HAP-1 (cell line): ENCODE measurements at regions not wholly inside any gene's neighbourhood (a gene's known extent, or its start where the extent isn't known, plus 50 kb on each side); places are given as distances from the start of the nearest gene placed in this dataset.

Experiments used
- DNase-seq, 2 experiments: peaks; one replicate each; pipeline ENCODE4 v3.0.0-alpha.2; 2016 to 2020; ENCODE audit warnings: low spot score in 2 of 2
- H3K27me3 ChIP-seq: fragments of 250-450 bp; sonication (Bioruptor Pico); 2 replicates; pipeline ENCODE4 v1.5.1; 2020; ENCODE audit warnings: low read depth, mild to moderate bottlenecking, moderate library complexity
- H3K36me3 ChIP-seq: fragments of 250-450 bp; sonication (Bioruptor Pico); replicated peaks from 2 replicates; pipeline ENCODE4 v1.5.1; 2020; ENCODE audit warnings: mild to moderate bottlenecking
- H3K4me1 ChIP-seq: fragments of 250-450 bp; sonication (Bioruptor Pico); 2 replicates; pipeline ENCODE4 v1.5.1; 2020; ENCODE audit warnings: mild to moderate bottlenecking
- H3K4me3 ChIP-seq: fragments of 250-450 bp; sonication (Bioruptor Pico); 2 replicates; pipeline ENCODE4 v1.5.1; 2020; ENCODE audit warnings: mild to moderate bottlenecking, moderate library complexity
- H3K9me3 ChIP-seq: fragments of 250-450 bp; sonication (Bioruptor Pico); 2 replicates; pipeline ENCODE4 v1.5.1; 2020; ENCODE audit warnings: mild to moderate bottlenecking, moderate library complexity
- in situ Hi-C: fragments of 300-500 bp; cut with MboI; formaldehyde crosslinking; loops from 3 replicates; pipeline ENCODE4 v1.14.3; 2020; ENCODE audit warnings: low sequenced_read_pairs, inconsistent platforms, mixed read lengths

DNA sequence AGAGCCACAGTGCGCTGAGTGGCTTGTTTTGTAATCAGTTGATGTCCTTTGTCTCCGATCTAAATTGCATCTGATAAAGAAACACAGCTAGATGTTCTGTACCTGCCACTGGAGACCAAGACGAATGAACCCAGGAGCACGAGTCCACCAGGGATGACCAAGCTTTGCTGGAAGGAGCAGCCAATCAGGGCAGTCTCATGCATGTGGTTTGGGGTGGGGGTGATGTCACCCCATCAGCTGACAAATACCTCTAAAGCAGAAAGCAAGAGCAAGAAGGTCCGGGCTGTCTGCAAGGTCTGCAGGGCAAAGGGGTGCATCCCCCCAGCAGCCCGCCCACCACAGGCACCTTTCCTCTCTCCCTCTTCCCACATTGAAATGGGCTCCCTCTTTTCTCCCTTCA is 653.8 kb downstream of the AJAP1 start:
- no peak for DNase-seq
- no peaks in the 10 kb centered on the region for H3K9me3 ChIP-seq
- no peaks in the 10 kb centered on the region for H3K36me3 ChIP-seq
- H3K4me1 ChIP-seq = no peaks in the 10 kb centered on the region
- H3K4me3 ChIP-seq = no peak overlapping the region
- in situ Hi-C loops = no loop called here
- H3K27me3 ChIP-seq = no peaks in the 10 kb centered on the region

DNA sequence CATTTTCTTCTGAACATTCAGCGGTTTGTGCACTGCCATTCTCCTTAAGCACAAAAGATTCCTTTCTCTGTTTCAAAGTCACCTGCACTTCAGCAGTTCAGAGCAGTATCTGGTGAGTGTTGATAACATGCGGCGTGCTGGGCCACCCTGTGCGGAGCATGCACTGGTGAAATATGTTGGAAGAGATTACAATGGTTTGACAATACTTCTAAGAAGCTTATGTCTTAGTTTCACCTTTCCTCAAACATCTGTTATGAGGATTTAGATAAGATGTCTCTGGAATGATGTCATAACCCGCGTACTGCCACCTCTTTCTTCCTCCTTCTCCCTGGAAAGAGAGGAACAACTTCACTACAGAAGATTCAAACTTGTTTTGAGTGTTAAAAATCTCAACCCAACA is 650.3 kb downstream of the AJAP1 start:
- in situ Hi-C loops = no loop called here
- Histone ChIP-seq H3K4me3 (no peak overlapping the region), H3K36me3 (no peaks in the 10 kb centered on the region), H3K27me3 (no peaks in the 10 kb centered on the region), H3K4me1 (no peaks in the 10 kb centered on the region), H3K9me3 (no peaks in the 10 kb centered on the region)
- DNase-seq = no peak

DNA sequence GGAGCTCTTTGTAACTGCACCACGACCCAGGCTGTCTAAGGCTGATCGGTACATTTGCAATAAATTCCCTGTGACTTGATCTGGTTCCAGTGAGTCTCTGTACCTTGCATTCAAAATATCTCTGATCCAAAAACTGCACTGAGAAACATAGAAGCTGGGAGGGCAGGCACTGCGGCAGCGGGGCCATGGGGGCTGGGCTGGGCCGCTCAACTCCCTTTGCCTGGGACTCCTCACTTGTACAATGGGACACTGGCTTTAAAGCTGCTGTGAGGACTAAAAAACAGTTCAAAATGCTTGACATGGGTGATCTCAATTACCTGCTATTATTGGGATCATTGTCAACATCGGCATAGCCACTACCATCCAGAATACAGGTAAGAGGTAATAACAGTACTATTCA is 644.0 kb downstream of the AJAP1 start:
- Histone ChIP-seq H3K4me1 (no peaks in the 10 kb centered on the region), H3K27me3 (no peaks in the 10 kb centered on the region), H3K9me3 (no peaks in the 10 kb centered on the region), H3K4me3 (no peak overlapping the region), H3K36me3 (no peaks in the 10 kb centered on the region)
- in situ Hi-C loops = no loop called here
- no peak for DNase-seq

DNA sequence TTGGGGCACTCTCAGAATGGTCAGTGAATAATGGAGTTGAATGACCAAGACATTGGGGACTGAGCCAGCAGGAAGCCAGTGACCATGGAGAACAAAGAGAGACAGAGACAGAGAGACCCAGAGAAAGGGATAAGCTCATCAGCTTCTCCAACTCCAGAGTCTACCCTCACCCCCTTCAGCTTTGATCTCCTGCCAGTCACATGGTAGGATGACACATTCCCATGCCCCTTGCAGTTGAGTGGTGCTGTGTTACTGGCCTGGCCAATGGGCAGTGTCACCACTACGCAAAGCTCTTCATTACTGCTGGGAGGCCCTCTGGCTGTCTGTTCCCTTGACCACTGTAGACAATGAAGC is 643.5 kb downstream of the AJAP1 start:
- H3K9me3 ChIP-seq = no peaks in the 10 kb centered on the region

DNA sequence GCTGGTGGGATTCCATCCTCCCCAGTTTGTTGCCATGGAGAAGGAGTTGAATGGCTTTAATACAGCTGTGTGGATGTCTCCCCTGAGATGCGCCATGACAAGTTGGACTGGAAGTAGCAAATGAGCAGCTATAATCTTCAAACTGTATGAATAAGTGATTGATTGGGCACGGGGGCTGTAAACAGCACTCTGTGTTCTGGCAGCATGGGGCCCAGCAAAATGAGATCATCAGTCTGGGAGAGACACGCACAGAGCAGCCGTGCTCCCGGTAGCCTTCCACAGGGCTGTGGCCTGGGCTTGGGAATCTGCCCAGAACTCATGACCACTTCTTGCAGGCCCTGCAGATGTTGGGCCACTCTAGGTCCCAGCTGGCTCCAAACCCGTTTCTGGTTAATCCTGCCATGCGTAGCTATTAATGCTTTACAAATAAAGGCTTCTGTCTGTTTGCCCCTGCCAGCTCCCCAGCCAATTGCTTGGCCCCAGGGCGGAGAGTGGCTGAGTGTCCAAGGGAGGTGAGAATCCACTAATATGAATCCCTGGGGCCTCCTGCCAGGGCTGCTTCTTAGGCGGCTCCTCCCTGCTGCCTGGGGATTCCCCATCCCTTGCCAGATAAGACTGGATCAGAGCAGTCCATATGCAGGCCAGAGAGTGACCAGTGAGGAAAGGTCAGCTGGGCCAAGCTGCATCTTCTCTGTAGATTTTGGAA is 642.9 kb downstream of the AJAP1 start:
- no peak for DNase-seq
- no peaks in the 10 kb centered on the region for H3K4me1 ChIP-seq
- in situ Hi-C loops = no loop called here
- H3K9me3 ChIP-seq = no peaks in the 10 kb centered on the region
- no peaks in the 10 kb centered on the region for H3K27me3 ChIP-seq
- H3K36me3 ChIP-seq = no peaks in the 10 kb centered on the region
- no peak overlapping the region for H3K4me3 ChIP-seq

More for the DNA sequence above, 643.5 kb downstream of the AJAP1 start:
- Histone ChIP-seq H3K36me3 (no peaks in the 10 kb centered on the region), H3K4me3 (no peak overlapping the region), H3K27me3 (no peaks in the 10 kb centered on the region), H3K4me1 (no peaks in the 10 kb centered on the region)
- in situ Hi-C loops = no loop called here
- no peak for DNase-seq

DNA sequence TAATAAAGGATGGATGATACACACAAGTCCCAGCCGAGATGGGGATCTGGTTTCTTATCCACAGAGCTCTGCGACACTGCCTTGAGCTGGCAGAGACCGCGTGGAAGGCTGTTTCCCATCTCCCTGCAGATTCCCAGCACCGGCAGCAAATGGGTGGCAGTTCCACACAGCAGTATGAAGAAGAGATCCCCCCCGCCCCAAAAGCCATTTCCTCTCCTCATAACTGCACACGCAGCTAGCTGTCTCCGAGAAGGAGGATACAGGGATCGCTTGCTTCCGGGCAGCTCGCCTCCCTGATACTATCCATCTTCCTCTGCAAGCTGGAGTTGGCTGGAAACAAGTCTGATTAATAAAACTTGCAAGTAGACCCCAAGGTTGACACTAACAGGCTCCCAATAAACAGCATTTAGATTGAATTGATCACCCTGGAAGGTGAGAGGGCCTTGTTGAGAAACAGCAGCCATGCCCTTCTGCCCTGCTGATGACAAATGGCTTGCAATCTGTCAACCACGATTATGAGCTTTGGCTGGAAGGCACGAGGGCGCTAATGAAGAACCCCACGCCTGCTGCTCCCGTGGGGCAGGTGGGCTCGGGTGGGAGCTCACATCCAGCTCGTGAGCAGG is 642.3 kb downstream of the AJAP1 start:
- no peaks in the 10 kb centered on the region for H3K36me3 ChIP-seq
- H3K4me3 ChIP-seq = no peak overlapping the region
- no peak for DNase-seq
- H3K4me1 ChIP-seq = no peaks in the 10 kb centered on the region
- in situ Hi-C loops = no loop called here
- H3K27me3 ChIP-seq = no peaks in the 10 kb centered on the region
- no peaks in the 10 kb centered on the region for H3K9me3 ChIP-seq

DNA sequence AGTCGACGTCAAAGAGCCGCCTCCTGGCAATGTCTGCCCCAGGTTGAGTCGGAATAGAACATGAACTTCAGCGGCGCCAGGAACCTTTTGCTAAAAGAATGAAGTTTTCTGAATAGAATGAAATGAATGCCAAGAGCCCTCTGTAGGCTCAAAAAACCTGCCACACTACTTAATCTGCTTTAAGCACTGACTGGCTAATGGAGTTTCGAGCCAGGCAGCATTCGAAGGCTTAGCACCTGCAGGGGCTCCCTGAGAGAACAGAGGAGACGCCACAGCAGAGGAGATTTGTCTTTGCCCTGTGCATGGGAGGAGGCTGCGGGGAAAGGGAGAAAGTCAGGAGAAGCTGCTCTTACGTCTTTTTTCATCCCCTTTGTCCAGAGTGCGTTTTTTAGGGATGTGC is 641.7 kb downstream of the AJAP1 start:
- in situ Hi-C loops = no loop called here
- DNase-seq = no peak
- H3K27me3 ChIP-seq = no peaks in the 10 kb centered on the region
- H3K9me3 ChIP-seq = no peaks in the 10 kb centered on the region
- no peaks in the 10 kb centered on the region for H3K36me3 ChIP-seq
- H3K4me1 ChIP-seq = no peaks in the 10 kb centered on the region
- H3K4me3 ChIP-seq = no peak overlapping the region

DNA sequence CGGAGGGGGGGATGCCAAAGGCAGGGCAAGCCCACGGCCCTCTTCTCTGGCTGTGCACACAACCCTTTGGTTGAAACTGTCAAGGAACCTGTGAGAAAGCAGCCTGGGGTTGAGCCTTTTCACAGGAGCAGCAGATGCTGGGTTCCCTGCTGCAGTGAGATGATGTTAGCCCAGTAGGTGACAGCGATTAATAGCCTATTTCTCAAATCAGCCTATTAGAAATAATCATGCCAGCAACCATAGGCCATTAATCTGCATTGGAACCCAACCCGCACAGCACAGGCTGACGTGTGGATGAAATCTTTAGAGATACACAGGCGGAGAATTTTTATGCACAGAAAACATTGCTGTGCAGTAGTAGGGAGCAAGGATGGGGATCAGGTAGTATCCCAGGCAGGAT is 637.5 kb downstream of the AJAP1 start:
- H3K4me1 ChIP-seq = no peaks in the 10 kb centered on the region
- no peaks in the 10 kb centered on the region for H3K36me3 ChIP-seq
- no peaks in the 10 kb centered on the region for H3K27me3 ChIP-seq
- in situ Hi-C loops = no loop called here
- no peak for DNase-seq
- H3K4me3 ChIP-seq = no peak overlapping the region
- no peaks in the 10 kb centered on the region for H3K9me3 ChIP-seq

DNA sequence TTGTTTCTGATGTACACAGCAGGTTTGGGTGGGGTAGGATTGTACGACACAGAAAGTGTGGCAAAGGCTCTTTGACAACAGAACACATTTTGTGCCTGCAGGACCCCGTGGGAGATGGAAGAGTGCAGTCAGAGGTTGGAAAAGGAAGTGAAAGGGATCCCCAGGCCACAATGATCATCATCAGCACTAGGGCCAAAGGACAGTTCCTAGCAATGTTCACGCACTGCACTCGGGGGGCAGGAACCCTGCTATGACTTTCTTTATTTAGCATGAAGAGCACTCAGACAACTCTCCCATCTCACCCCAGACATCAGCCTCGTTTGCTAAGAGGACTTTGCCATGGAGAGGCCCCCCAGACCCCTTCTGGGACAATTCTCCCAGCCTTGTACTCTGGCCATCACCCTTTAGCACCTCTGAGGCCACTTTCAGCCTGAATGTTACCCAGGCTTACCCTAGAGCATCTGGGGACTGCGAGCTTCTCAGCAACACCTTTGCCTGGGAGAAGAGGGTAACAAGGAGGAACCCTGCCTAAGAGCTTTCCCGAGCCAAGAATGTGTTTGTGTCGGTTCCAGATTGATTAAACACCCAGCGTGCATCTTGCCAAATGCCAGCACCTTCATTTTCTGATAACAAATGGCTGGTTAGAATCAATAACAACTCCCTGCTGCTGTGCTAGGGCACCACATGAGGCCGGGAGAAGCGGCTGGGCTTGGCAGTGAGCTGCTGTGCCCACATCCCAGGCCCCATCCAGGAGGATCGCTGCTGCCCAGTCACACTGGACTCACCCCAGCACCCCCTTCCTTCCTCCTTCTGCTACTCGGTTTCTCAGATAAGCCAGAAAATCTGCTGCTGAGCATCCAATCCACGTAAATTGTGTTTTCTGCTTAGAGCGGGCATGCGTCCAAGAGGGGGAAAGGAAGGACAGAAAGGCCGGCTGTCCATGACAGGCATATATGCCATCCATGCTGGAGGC is 633.1 kb downstream of the AJAP1 start:
- DNase-seq = no peak
- no peak overlapping the region for H3K4me3 ChIP-seq
- H3K36me3 ChIP-seq = no peaks in the 10 kb centered on the region
- H3K27me3 ChIP-seq = no peaks in the 10 kb centered on the region
- in situ Hi-C loops = no loop called here
- no peaks in the 10 kb centered on the region for H3K4me1 ChIP-seq
- no peaks in the 10 kb centered on the region for H3K9me3 ChIP-seq

DNA sequence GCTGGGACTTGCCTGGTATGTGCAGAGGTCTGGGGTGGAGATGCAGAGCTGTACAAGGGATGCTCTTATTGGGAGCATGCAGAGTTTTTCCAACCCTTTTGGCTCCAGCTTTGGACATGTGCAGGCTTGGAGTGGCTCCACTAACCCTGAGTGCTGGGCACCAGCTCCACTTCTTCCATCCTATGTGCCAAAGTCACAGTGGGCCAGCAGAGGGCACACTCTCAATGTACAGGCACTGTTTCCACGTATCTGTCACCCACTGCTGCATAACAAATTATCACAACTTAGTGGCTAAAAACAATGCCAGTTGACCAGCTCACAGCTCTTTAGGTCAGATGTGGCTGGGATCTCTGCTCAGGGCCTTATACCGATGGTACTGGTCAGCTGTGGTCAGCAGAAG is 631.8 kb downstream of the AJAP1 start:
- H3K9me3 ChIP-seq = no peaks in the 10 kb centered on the region
- in situ Hi-C loops = no loop called here
- H3K4me3 ChIP-seq = no peak overlapping the region
- no peaks in the 10 kb centered on the region for H3K27me3 ChIP-seq
- no peaks in the 10 kb centered on the region for H3K4me1 ChIP-seq
- no peaks in the 10 kb centered on the region for H3K36me3 ChIP-seq
- no peak for DNase-seq

DNA sequence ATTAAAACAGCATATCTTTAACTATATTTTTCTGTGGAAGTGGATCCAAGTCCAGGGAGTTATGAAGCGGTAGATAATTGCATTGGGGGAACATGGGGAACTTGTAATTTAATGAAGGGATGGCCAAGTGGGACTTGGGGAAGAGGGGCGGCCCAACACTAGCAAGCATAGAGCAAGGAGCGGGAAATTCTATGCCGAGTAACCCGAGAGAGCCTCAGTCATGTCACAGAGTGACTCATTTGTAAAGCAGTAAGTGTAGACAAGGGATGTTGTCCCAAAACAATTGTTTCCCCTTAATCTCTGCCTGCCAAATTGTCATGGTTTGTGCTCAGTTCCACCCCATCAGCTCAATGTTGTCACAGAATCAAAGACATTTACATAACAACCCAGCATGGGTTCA is 620.1 kb downstream of the AJAP1 start:
- Histone ChIP-seq H3K9me3 (no peaks in the 10 kb centered on the region), H3K36me3 (no peaks in the 10 kb centered on the region), H3K4me1 (no peaks in the 10 kb centered on the region), H3K4me3 (no peak overlapping the region), H3K27me3 (no peaks in the 10 kb centered on the region)
- in situ Hi-C loops = no loop called here
- DNase-seq = no peak

DNA sequence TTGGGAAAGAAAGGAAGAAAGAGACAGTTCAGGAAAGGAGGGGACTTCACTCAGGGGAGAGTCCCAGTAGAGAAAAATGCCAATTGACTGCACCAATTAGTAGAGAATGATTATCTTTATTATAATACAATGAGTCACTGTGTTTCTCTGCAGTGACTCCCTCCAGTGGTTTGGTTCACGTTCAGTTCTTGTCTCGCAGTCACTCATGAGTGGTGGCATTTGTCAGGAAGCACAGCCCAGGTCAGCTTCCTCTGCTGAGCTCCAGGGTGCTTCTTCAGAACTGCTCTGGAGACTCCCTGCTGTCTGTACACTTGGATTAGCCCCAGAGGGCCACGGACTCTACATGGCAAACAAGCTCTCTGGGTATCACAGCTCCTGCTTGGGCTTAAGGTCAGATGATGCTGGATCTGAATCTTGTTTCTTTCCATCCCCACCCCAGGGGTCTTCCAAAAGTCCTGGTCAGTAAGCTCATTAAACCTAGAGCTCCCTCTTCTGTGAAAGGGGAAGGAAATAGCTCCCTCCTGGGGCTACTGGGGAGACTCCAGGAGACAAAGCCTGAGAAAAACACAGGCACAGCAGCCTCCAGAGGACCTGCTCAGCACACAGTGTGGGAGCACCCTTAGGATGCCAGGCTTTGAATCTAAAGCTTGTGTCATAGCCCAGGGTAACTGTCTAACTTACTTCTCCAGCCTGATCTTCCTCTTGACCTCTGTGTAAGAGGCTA is 619.0 kb downstream of the AJAP1 start:
- Histone ChIP-seq H3K36me3 (no peaks in the 10 kb centered on the region), H3K4me1 (no peaks in the 10 kb centered on the region), H3K4me3 (no peak overlapping the region), H3K27me3 (no peaks in the 10 kb centered on the region), H3K9me3 (no peaks in the 10 kb centered on the region)
- DNase-seq = no peak
- in situ Hi-C loops = no loop called here

DNA sequence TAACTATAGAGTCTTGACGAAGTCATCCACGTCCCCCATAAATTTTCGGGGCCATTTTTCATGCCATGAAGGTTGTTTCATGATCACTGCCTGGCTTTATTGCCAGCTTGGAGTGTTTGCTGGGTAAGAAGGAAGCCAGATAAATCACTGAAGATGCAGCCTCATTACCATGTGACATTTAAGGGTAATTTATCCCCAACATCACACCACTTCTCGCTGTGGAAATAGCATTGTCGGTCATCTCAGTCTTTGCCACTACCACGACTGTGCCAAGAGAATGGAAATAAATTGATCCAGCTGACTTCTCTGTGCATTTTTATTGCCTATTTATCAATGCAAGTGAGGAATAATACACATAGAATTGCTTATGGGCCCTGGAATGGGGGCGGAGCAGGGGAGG is 617.9 kb downstream of the AJAP1 start:
- no peaks in the 10 kb centered on the region for H3K36me3 ChIP-seq
- in situ Hi-C loops = no loop called here
- no peak overlapping the region for H3K4me3 ChIP-seq
- no peak for DNase-seq
- no peaks in the 10 kb centered on the region for H3K9me3 ChIP-seq
- H3K27me3 ChIP-seq = no peaks in the 10 kb centered on the region
- no peaks in the 10 kb centered on the region for H3K4me1 ChIP-seq
